Stimulated activated effector memory CD8-positive, alpha-beta T cell treated with anti-CD3 and anti-CD28 coated beads, Interleukin-12 subunit alpha, Interleukin-12 subunit beta, amount 100 ng/mL, for 72 hours (primary cell): ENCODE measurements at regions not wholly inside any gene's neighbourhood (a gene's known extent, or its start where the extent isn't known, plus 50 kb on each side); places are given as distances from the start of the nearest gene placed in this dataset.
"Not testable (repeated sequence)": the region's sequence is repeated elsewhere in the genome, so short reads cannot be mapped to it uniquely, and the experiment has no call there.

Source experiments
- ATAC-seq: fragments of 150-1000 bp; cut with Tn5 transposase; 2 replicates; pipeline ENCODE4 v1.10.0; 2021
- DNase-seq, 2 donors: peaks; one replicate each; pipeline ENCODE4 v3.0.0; 2021 to 2022; ENCODE audit warnings: low spot score in 2 of 2
- H3K27ac Mint-ChIP-seq: one replicate; pipeline ENCODE4 v1.8.0; 2022; ENCODE audit warnings: mild to moderate bottlenecking, mixed read lengths
- H3K36me3 Mint-ChIP-seq: one replicate; pipeline ENCODE4 v1.8.0; 2022; ENCODE audit warnings: mild to moderate bottlenecking, mixed read lengths
- H3K4me1 Mint-ChIP-seq: one replicate; pipeline ENCODE4 v1.8.0; 2022; ENCODE audit warnings: mixed read lengths
- H3K4me3 Mint-ChIP-seq: one replicate; pipeline ENCODE4 v1.8.0; 2022; ENCODE audit warnings: mild to moderate bottlenecking, mixed read lengths
- H3K9me3 Mint-ChIP-seq: one replicate; pipeline ENCODE4 v1.8.0; 2022; ENCODE audit warnings: mixed read lengths

DNA sequence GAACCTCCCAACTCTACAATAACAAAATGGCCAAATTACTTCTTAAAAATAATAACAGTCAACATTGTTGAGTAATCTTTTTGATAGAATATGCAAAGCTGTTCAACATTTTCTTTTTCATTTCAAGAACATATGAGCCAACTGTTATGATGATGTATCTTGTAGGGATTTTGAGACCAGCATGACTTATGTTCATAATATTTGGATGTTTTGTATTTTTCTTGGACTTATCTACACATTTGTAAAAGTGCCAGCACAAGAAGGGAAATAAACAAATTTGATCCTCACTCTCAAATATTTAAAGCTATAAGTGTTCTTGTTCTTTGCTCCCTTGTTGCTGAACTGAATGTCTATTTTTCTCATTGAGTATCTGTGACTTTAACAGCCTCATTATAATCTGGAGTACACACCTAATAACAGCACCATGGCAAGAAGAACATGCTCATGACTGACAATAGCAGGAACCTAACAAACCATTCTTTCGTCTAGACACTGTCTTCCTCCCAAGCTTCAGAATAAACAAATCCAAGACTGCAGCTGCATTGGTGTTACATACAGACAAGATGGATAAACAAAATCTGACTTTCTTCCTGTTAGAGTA is 1049.7 kb downstream of the FAT4 start:
- Mint-ChIP-seq H3K27ac (no peak overlapping the region), H3K4me3 (no peak overlapping the region), H3K36me3 (no peaks in the 10 kb centered on the region), H3K9me3 (peaks cover 21% of the 10 kb centered on the region), H3K4me1 (no peaks in the 10 kb centered on the region)
- ATAC-seq (no peak), DNase-seq (no peak)

DNA sequence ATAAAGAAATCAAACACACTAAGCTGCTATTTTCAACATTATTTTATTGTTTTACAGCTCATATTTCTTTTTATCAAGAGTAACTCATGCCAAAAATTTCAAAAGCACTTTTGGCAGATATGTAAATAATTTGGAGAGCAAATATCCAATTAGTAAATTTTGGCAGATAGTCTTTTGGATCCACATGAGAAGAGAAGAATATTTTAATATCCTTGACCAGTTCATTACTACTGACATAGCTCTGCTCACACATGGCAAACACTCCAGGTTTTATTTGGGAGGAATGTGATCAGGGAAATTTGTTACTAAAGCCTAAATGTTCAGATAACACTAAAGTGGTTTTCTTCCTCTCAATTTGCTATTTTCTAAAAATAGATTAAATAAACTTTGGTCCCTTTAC is 1054.3 kb downstream of the FAT4 start:
- Mint-ChIP-seq H3K4me1 (no peaks in the 10 kb centered on the region), H3K27ac (no peak overlapping the region), H3K36me3 (no peaks in the 10 kb centered on the region), H3K4me3 (no peak overlapping the region), H3K9me3 (peaks cover 10% of the 10 kb centered on the region)
- DNase-seq (no peak), ATAC-seq (no peak)

DNA sequence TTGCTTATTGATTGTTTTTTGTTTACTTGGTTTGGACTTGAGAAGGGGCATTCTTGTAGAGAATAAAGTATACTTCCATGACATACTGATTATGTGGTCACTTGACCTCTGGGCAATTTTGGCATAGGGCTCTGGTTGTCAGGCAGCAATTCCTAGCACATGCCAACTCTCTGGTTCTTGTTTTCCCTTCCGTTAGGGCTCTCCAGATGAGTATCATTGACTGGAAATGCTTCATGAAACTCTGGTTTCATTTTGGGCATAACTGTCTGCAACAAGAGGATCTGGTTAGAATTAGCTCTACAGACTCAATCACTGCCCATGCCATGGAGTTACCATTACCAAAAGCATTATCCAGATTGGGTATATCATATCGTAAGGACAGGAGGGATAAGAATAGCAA is 1057.9 kb downstream of the FAT4 start:
- no peak for DNase-seq
- H3K36me3 Mint-ChIP-seq, result no peaks in the 10 kb centered on the region
- no peak overlapping the region for H3K27ac Mint-ChIP-seq
- peaks cover 9% of the 10 kb centered on the region for H3K9me3 Mint-ChIP-seq
- no peaks in the 10 kb centered on the region for H3K4me1 Mint-ChIP-seq
- no peak for ATAC-seq
- H3K4me3 Mint-ChIP-seq, result no peak overlapping the region

DNA sequence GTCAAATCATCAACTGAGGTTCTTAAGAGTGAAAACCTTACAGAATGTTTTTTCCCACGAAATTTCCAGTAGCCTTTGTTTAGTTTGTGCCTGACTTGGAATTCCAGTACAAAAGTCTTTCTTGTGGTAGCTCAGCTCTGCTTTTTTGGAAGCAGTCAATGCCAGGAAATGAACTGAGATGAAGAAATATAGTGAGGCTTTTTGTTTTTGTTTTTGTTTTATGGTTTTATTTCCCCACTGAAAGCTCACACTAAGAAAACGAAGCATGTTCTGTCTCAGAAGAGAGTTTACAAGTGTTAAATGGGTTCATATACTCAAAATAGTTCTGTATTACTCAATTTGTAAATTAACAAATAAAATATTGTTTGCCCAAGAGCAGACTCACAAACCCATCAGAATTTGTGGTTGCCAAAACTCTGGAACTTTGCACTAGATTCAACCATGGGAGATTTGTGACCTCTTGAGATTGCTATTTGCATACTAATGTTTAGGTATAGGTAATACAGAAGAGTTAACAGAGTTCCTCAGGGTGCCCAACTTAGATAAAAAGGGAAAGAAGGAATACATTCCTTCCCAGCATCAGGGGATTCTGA is 1060.8 kb downstream of the FAT4 start:
- Mint-ChIP-seq H3K4me3 (no peak overlapping the region), H3K27ac (no peak overlapping the region), H3K4me1 (no peaks in the 10 kb centered on the region), H3K9me3 (peaks cover 12% of the 10 kb centered on the region), H3K36me3 (no peaks in the 10 kb centered on the region)
- no peak for DNase-seq
- no peak for ATAC-seq

DNA sequence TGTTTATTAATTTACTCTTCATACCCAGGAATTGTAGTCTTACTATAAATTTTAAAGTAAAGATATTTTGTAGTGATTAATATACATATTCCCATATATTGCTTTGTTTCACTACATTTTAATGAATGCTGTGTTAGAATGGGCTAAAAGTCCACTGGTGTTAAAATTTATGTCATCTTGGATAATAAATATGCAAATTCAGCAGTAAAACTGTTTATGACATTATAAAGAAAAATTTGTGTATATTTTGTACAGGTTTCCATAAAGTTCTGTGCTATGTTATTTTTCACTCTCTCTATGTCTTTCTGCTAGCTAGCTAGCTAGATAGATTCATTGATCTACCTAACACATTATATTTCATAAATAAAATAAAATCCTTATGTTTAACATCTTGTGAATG is 1071.2 kb downstream of the FAT4 start:
- H3K36me3 Mint-ChIP-seq, result no peaks in the 10 kb centered on the region
- ATAC-seq (no peak), DNase-seq (no peak)
- no peak overlapping the region for H3K4me3 Mint-ChIP-seq
- no peak overlapping the region for H3K27ac Mint-ChIP-seq
- H3K9me3 Mint-ChIP-seq, result peaks cover 10% of the 10 kb centered on the region
- H3K4me1 Mint-ChIP-seq, result no peaks in the 10 kb centered on the region

DNA sequence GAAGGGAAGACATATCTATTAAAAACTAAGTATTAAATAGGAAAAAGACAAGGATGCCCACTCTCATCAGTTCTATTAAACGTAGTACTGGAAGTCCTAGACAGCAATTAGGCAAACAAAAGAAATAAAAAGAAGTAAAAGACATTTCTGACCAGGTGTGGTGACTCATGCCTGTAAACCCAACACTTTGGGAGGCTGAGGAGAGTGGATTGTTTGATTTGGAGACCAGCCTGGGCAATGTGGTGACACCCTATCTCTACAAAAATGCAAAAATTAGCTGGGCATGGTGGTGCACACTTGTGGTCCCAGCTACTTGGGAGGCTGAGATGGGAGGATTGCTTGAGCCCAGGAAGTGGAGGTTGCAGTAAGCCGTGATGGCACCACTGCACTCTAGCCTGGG is 1071.8 kb downstream of the FAT4 start:
- peaks cover 14% of the 10 kb centered on the region for H3K9me3 Mint-ChIP-seq
- no peaks in the 10 kb centered on the region for H3K4me1 Mint-ChIP-seq
- DNase-seq (no peak), ATAC-seq (no peak)
- H3K27ac Mint-ChIP-seq, result no peak overlapping the region
- H3K4me3 Mint-ChIP-seq, result no peak overlapping the region
- H3K36me3 Mint-ChIP-seq, result no peaks in the 10 kb centered on the region

DNA sequence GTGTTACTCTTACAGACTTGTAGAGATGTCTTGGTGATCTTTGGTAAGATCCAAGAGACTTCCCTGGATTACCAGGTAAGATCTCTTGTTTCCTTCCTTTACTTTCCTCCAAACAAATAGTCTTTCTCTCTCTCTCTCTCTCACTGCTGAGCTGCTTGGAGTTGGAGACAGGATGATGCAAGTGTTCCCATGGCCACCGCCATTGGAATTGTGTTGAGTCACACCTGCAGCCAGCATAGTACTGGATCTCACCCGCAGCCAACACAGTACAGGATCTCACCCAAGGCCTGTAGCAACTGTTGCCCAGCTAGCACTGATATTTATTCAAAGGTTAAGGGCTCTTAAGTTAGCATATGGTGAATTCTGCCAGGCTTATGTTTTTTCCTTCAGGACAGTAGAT is 1080.9 kb downstream of the FAT4 start:
- H3K9me3 Mint-ChIP-seq, result peaks cover 32% of the 10 kb centered on the region
- no peak for DNase-seq
- H3K27ac Mint-ChIP-seq, result no peak overlapping the region
- ATAC-seq, result no peak
- no peaks in the 10 kb centered on the region for H3K36me3 Mint-ChIP-seq
- H3K4me3 Mint-ChIP-seq, result no peak overlapping the region
- no peaks in the 10 kb centered on the region for H3K4me1 Mint-ChIP-seq

DNA sequence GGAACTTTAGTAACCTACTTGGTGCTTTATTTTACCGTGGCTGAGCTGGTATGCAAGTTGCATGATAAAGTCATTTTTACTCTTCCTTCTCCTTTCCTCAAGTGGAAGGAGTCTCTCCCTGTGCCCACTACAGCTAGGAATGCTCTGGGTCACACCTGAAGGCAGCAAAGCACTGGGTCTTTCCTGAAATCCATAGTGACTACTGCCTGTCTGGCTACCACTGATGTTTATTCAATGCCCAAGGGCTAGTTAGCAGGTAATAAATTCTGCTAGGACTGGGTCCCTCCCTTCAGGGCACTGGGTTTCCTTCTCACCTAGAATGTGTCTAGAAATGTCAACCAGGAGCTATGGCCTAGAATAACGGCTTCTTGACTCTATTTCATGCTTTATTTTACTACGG is 1081.4 kb downstream of the FAT4 start:
- Mint-ChIP-seq H3K4me3 (no peak overlapping the region), H3K4me1 (no peaks in the 10 kb centered on the region), H3K27ac (no peak overlapping the region), H3K9me3 (peaks cover 27% of the 10 kb centered on the region), H3K36me3 (no peaks in the 10 kb centered on the region)
- no peak for DNase-seq
- ATAC-seq, result no peak

DNA sequence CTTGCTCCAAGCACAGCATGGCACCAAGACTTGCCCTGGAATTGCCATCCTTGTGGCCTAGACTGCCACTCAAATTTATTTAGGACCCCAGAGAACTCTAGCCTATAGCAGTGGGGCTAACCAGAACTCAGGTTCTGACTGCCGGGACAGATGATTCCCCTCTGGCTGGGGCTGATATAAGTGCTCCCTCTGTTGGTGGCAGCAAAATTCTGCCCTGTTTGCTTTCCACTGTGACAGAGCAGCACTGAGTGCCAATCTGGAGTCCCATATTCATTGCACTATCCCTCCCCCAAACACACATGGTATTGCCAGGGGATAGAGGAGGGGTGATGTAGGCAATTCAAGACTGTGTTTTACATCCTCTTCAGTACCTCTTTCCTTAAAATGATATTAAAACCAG is 1081.9 kb downstream of the FAT4 start:
- no peak overlapping the region for H3K4me3 Mint-ChIP-seq
- DNase-seq, result no peak
- H3K27ac Mint-ChIP-seq, result no peak overlapping the region
- no peak for ATAC-seq
- no peaks in the 10 kb centered on the region for H3K36me3 Mint-ChIP-seq
- peaks cover 25% of the 10 kb centered on the region for H3K9me3 Mint-ChIP-seq
- no peaks in the 10 kb centered on the region for H3K4me1 Mint-ChIP-seq

DNA sequence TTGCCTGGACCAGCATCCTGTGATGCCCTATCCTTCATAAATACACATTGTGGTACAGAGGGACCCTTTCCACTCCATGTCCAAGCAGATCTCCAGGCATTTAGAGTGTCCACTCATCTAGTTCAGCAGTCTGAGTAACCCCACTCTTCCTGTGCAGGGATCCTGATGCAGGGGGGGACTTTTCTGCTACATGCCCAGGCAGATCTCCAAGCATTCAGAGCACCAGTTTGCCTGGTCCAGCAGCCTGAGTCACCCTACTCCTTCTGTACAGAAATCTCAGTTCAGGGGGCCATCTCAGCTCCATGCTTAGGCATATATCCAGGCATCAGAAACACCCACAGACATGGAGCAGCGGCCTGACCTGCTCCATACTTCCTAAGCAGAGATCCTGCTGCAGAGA is 1089.8 kb downstream of the FAT4 start:
- no peaks in the 10 kb centered on the region for H3K36me3 Mint-ChIP-seq
- peaks cover 11% of the 10 kb centered on the region for H3K9me3 Mint-ChIP-seq
- no peak overlapping the region for H3K4me3 Mint-ChIP-seq
- no peak for ATAC-seq
- H3K4me1 Mint-ChIP-seq, result no peaks in the 10 kb centered on the region
- no peak overlapping the region for H3K27ac Mint-ChIP-seq
- no peak for DNase-seq

DNA sequence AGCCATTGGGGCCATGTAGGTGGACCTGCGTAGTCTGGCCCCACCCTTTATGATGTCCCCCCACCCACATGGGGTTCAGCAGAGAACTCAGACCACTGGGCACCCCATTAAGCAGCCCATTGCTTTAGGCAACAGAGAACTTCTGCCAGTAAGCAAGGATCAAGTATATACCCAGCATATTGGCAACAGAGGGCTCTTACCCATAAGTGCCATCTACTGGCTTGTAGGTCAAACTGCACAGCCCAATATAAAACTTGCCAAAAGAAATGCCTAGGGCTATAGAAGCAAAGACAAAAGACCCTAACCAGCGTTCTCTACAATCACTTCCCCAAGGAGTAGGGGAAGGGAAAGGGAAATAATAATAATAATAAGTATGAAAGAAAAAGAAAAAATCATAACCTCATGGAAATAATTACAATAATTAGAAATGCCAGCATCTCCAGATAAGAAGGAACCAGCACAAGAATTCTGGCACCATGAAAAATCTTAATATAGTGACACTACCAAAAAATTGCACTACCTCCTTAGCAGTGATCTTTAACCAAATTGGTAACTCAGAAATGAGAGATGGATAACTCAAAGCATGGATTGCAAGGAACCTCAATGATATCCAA is 1090.7 kb downstream of the FAT4 start:
- H3K4me1 Mint-ChIP-seq, result no peaks in the 10 kb centered on the region
- H3K36me3 Mint-ChIP-seq, result no peaks in the 10 kb centered on the region
- ATAC-seq, result no peak
- H3K9me3 Mint-ChIP-seq, result peaks cover 11% of the 10 kb centered on the region
- no peak overlapping the region for H3K4me3 Mint-ChIP-seq
- no peak for DNase-seq
- no peak overlapping the region for H3K27ac Mint-ChIP-seq

DNA sequence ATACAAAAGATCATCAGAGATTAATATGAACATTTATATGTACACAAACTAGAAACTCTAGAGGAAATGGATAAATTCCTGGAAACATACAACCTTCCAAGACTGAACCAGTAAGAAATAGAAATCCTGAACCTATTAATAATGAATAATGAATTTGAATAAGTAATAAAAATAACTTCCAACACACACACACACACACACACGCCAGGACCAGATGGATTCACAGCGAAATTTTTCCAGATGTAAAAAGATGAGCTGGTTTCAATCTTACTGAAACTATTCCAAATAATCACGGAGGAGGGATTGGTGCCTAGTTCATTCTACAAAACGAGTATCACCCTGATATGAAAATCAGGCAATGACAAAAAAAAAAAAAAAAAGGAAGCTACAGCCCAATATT is 1095.0 kb downstream of the FAT4 start:
- no peak overlapping the region for H3K4me3 Mint-ChIP-seq

DNA sequence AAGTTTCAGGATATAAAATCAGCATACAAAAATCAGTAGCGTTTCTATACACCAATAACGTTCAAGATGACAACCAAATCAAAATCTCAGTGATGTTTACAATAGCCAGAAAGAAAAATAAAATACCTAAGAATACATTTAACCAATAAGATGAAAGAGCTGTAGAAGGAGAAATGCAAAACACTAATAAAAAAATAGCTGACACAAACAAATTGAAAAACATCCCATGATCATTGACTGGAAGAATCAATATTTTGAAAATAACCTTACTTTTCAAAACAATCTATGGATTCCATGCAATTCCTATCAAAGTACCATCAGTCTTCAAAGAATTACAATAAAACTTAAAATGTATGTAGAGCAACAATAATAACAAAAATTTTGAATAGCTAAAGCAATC is 1096.3 kb downstream of the FAT4 start:
- Mint-ChIP-seq H3K27ac (no peak overlapping the region), H3K4me3 (no peak overlapping the region), H3K36me3 (no peaks in the 10 kb centered on the region), H3K4me1 (no peaks in the 10 kb centered on the region), H3K9me3 (peaks cover 19% of the 10 kb centered on the region)
- no peak for DNase-seq
- ATAC-seq, result no peak

More for the DNA sequence above, 1095.0 kb downstream of the FAT4 start:
- no peak for DNase-seq
- Mint-ChIP-seq H3K36me3 (no peaks in the 10 kb centered on the region), H3K27ac (no peak overlapping the region), H3K4me1 (no peaks in the 10 kb centered on the region), H3K9me3 (peaks cover 17% of the 10 kb centered on the region)
- ATAC-seq, result no peak

DNA sequence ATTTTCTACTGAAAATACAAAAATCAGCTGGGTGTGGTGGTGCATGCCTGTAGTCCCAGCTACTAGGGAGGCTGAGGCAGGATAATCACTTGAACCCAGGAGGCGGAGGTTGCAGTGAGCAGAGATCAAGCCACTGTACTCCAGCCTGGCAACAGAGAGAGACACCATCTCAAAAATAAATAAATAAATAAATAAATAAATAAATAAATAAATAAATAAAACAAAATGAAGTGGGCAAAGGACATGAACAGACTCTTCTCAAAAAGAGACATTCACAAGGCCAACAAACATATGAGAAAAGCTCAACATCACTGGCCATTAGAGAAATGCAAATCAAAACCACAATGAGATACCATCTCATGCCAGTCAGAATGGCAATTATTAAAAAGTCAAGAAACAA is 1097.6 kb downstream of the FAT4 start:
- H3K4me1 Mint-ChIP-seq, H3K27ac Mint-ChIP-seq, H3K36me3 Mint-ChIP-seq, ATAC-seq, H3K4me3 Mint-ChIP-seq, DNase-seq: not testable (repeated sequence)
- H3K9me3 Mint-ChIP-seq, result peaks cover 17% of the 10 kb centered on the region

DNA sequence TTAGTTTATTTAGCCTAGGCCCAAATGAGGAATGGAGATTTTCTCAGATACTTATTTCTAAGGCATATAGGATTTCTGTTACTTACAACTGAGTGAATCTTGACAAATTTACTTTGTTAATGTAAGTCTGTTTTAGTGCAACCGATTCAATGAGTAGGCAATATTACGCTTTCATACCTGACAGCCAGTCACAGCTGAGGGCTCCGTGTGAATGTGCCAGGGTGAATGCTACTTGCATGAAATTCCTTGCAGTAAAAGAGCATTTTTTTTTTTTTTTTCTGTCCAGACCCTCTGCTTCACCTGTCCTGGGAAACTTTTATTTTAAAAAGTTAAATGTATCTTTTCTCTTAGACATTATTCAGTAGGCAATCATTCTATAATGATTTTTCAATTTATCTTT is 1100.0 kb downstream of the FAT4 start:
- Mint-ChIP-seq H3K9me3 (peaks cover 12% of the 10 kb centered on the region), H3K4me1 (no peaks in the 10 kb centered on the region), H3K27ac (no peak overlapping the region), H3K36me3 (no peaks in the 10 kb centered on the region), H3K4me3 (no peak overlapping the region)
- DNase-seq (no peak), ATAC-seq (no peak)

DNA sequence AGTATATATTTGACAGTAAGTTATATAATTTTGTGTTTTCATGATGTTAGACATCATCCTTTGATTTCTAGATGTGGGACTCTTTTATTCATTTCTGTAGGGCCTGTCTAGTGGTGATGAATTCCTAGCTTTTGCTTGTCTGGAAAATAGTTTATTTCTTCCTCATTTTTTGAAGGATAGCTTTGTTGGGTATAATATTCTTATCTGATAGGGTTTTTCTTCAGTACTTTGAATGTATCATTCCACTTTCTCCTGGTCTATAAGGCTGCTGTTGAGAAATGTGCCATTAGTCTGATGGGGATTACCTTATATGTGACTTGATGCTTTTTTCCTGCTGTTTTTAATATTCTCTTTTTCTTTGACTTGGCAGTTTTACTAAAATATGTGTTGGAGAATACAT is 1104.5 kb downstream of the FAT4 start:
- no peak overlapping the region for H3K4me3 Mint-ChIP-seq
- no peak overlapping the region for H3K27ac Mint-ChIP-seq
- DNase-seq (no peak), ATAC-seq (no peak)
- H3K4me1 Mint-ChIP-seq, result no peaks in the 10 kb centered on the region
- H3K36me3 Mint-ChIP-seq, result no peaks in the 10 kb centered on the region
- peaks cover 14% of the 10 kb centered on the region for H3K9me3 Mint-ChIP-seq
